ENCODE measurements at regions not wholly inside any gene's neighbourhood (a gene's known extent, or its start where the extent isn't known, plus 50 kb on each side); places are given as distances from the start of the nearest gene placed in this dataset.

DNA sequence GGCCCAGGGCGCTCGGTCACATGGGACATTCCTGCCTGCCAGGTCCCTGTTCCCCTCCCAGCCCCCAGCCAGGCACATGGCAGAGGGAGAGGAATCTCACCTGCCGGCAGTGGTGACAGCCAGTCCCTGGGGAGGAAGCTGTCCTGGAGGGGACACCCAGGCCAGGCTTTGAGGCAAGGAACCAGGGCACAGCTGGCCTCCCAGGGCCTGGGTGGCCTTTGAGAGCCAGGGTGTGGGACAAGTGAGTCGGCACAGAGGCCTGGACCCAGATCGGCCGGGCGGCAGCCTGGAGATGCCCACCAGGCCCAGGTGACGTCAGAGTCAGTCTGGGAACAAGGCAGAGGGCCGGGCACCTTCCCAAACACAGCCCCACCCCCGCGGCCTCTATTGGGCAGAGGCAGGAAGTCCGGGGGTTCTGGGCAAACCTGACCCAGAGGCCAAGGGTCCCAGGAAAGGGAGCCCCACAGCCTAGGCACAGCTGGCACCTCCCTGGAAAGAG, 65.0 kb upstream of the CFAP46 start:
- DNase-seq (ENCODE audit: low read depth): no peak

DNA sequence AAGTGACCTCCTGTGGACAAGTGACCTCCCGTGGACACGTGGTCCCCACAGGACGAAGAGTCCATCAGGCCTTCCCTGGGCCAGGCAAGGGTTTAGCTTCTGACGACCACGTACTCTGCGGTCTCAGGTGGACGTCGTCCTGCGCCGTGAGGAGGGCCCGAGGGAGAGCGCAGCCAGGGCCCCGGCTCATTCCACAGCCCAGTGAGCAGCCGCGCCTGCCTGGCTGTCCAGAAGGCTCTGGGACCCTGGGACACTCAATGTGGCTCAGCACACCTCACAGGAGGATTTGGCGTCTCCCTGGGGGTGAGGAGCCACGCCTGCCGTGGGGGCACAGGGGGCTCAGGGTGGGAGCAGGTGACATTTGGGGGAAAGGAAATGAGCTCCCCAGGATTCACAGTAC, 64.4 kb upstream of the CFAP46 start:
- no peak for DNase-seq (ENCODE audit: low read depth)

- DNase-seq (ENCODE audit: low read depth): no peak
These were observed 63.8 kb upstream of the CFAP46 start for GRCh38 chr10:133006202-133006601.

DNA sequence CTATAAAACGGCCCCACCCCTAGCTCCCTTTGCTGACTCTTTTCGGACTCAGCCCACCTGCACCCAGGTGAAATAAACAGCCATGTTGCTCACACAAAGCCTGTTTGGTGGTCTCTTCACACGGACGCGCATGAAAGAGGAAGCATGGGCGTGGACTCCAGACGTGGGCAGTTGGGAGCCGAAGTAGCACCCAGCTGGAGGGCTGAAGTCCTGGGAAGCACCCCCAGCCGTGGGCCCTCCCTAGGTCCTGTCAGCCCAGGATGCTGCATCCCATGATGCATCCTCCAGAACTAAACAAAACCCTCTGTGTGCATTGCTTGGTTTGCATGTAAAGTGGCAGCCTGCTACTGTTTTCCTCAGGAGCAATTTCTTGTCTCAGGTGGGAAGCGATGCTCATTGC, 62.1 kb upstream of the CFAP46 start:
- DNase-seq (ENCODE audit: low read depth): no peak

DNA sequence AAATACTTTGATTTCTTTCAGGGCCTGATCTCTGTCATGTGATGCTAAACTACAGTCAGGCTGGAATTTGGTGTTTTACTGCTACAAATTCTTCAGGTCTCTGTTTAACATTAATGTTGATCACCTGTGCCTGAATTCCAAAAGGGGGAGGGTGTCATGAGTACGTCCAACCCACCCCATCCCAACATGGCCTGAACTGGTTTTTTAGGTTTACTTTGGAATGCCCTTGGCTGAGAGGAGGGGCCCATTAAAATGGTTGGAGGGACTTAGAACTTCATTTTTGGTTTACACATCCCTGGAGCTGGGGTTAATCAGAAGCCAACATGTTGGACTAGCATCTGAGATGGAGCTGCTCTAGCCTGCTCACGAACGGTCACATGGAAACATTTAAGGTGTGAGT, 60.8 kb upstream of the CFAP46 start:
- no peak for DNase-seq (ENCODE audit: low read depth)

DNA sequence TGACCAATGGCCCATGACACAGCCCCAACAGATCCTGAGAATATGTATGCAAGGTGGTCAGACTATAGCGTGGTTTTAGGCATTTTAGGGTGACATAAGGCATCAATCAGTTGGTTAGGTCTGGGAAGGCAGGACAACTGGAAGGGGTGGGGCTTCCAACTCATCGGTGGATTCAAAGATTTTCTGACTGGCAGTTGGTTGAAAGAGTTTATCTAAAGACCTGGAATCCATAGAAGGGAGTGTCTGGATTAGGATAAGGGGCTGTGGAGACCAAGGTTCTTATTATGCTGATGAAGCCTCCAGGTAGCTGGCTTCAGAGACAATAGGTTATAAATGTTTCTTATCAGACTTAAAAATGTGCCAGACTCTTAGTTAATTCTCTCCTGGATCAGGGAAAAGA, 60.3 kb upstream of the CFAP46 start:
- DNase-seq (ENCODE audit: low read depth): no peak

DNA sequence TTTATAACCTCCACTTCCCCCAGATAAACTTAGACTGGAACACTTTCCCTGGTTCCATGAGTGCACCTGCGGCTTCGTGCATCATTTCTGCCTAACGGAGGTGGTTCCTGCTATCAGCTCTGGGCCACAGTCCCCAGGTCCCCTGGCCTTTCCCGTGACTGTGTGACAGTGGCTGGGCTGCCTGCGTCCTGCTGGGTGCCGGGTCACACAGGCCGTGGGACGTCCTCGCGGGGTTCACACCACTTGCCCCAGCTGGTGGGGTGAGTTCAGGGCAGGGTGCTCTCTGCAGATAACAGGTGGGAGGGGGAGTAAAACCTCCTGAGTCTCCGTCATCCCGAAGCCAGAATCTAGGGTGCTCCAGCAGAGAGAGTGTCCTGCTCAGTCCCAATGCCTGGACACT, 58.7 kb upstream of the CFAP46 start:
- no peak for DNase-seq (ENCODE audit: low read depth)

DNA sequence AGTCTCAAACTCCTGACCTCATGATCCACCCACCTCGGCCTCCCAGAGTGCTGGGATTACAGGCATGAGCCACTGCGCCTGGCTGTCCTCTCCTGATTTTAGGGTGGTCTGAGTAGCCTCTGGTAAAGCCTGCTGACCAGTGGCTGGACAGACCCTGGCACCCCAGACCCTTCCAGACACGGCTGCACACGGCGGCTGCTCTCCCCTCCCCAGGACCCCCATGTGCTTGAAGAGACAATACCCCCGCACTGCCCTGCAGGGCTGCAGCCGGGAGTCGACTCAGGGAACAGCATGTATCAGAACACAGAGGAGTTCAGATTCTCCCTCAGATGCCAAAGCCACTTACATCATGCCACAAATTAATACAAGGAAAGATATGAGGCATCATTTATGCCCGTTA, 58.3 kb upstream of the CFAP46 start:
- no peak for DNase-seq (ENCODE audit: low read depth)

- DNase-seq (ENCODE audit: low read depth): no peak
These were observed 55.3 kb upstream of the CFAP46 start for GRCh38 chr10:132997517-132998265.

DNA sequence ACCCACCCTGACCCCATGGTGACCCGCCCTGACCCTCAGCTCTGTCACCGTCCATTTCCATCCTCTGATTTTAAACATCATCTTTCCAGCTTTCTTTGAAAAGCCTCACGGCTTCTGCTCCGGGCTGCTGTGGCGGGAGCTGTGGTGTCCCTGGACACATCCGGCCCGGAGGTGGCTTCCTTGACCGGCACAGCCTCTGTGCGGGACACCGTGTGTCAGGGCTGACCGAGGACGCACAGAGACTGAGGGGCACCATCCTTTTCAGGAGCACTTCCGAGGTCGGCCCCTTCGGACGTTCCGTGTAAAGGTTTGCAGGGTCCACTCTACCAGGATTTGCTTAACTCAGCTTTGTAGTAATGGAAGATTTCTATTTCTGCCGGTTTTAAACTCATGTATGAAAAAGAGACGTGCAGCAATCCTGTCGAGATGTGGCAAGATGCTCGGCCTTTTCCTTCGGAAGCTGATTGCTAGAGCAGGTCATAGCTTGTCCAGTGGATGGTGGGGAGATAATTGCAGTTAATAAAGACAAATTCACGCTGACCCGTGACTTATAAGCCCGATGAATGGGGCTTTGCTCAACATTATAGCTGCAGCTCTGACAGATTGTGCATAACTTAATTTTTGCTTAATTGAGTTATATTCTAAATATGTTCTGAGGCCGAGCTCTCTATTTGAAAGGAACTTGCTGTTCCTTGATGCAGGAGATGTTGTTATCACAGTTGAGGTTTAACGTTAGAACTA, 54.4 kb upstream of the CFAP46 start:
- DNase-seq (ENCODE audit: low read depth): no peak

GRCh38 chr10:132995909-132996602, 53.7 kb upstream of the CFAP46 start:
- no peak for DNase-seq (ENCODE audit: low read depth)

DNA sequence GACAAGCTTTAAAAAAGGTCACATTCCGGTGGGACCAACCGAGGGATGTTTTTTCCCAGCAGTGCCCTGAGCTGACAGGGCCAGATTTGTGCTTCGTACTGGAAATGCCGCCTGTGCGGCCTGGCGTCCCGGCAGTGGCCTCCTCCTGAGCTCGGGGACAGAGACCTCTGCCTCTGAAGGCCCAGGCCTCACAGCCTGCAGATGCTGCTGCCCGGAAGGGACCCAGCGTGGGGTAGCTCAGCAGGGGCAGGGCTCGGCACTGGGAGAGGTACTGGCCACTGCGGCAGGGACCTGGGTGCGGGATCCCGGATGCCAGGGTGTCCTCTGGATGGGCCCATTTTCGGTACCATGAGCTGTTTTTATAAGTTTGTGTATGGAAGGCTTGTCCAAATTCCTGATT, 52.4 kb upstream of the CFAP46 start:
- no peak for DNase-seq (ENCODE audit: low read depth)

DNA sequence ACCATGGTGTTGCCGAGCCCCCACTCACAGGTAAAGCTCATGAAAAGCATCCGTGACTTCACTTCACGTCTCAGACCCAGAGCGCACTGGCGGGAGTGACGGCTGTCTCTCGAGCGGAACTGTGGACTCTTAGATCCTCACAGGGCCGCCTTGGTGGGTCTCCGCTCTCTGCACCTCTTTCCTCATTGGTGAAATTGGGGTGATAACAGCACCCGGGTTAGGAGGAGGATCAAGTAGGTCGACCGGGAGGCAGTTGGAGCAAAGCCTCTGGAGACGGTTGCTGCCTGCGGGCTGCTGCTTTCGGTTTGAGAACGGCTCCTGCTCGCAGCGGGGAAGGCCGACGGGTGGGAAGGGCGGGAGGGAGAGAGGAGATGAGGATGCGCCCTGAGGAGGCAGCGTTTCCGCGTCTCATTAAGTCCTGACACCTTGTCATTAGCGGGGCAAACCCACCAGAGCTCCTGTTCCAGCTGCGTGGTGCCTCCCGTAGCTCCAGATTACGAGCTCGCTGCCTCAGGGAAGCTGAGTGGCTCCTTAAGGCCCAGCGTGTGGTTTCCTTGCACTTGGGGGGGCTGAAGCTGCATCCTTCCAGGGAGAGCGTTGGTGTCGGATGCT, 51.9 kb upstream of the CFAP46 start:
- no peak for DNase-seq (ENCODE audit: low read depth)

- DNase-seq (ENCODE audit: low read depth): no peak
These were observed 51.2 kb upstream of the CFAP46 start for GRCh38 chr10:132993271-132994184.

DNA sequence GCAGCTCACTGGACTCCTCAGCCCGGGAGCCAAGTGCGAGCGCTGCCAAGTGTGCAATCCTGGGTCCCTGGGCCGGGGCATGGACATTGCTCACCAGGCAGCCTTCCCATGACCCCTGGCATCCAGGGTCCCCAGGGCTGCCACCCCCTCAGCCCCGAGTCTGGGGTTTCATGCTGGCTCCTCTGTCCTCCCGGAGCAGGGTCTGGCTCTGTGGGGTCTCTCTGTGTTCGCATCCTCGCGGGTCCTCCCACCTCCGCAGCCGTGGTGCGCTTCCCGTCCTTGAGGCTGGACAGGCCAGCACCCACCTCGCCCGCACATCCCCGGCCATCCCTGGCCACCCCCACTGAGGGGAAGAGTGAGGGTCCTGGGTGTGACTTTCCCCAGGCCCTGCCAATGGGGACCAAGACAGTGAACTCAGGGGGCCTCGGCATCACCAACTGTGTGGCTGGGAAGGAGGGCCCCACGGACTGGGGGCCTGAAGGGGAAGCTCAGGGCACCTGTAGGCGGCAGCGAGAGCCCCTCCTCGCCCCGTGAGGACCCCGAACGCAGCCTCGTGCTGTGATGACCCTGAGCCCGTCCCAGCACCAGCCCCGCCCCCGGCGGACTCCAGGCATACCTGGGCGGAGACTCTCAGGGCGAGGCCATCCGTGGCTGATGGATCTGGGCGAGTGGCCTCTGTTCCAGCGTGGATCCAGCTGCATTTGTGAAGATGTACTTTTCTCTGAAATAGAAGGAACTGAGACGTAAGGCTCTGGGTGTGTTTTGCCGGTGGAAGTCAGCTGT, 50.3 kb upstream of the CFAP46 start:
- no peak for DNase-seq (ENCODE audit: low read depth)

All from HT1080 (cell line).